Activated CD8-positive, alpha-beta T cell treated with anti-CD3 and anti-CD28 coated beads for 36 hours (primary cell): ENCODE measurements at regions not wholly inside any gene's neighbourhood (a gene's known extent, or its start where the extent isn't known, plus 50 kb on each side); places are given as distances from the start of the nearest gene placed in this dataset.

Source experiments
- ATAC-seq: fragments of 200-7000 bp; cut with Tn5 transposase; one replicate; pipeline ENCODE4 v1.10.0; 2021; ENCODE audit warnings: mild to moderate bottlenecking, moderate library complexity
- CTCF ChIA-PET: fragments of 350-600 bp; sonication (Branson Sonifier 250); formaldehyde crosslinking; loops from one replicate; lab custom pipeline; 2021; ENCODE audit warnings: antibody characterized with exemption; lab: Charles Lee
- POLR2A ChIA-PET: fragments of 350-600 bp; sonication (Branson Sonifier 250); formaldehyde crosslinking; loops from one replicate; lab custom pipeline; 2021; ENCODE audit warnings: antibody characterized with exemption; lab: Charles Lee
- DNase-seq: peaks from one replicate; pipeline ENCODE4 v3.0.0-alpha.2; 2020
- H3K27ac Mint-ChIP-seq: one replicate; pipeline ENCODE4 v1.8.0; 2021; ENCODE audit warnings: mild to moderate bottlenecking, mixed read lengths
- H3K27me3 Mint-ChIP-seq: one replicate; pipeline ENCODE4 v1.8.0; 2021; ENCODE audit warnings: mixed read lengths
- H3K36me3 Mint-ChIP-seq: one replicate; pipeline ENCODE4 v1.8.0; 2021; ENCODE audit warnings: low read depth, mixed read lengths
- H3K4me1 Mint-ChIP-seq: one replicate; pipeline ENCODE4 v1.8.0; 2021; ENCODE audit warnings: low read depth, mixed read lengths
- H3K4me3 Mint-ChIP-seq: one replicate; pipeline ENCODE4 v1.8.0; 2021; ENCODE audit warnings: mild to moderate bottlenecking, moderate library complexity, mixed read lengths
- H3K9me3 Mint-ChIP-seq: one replicate; pipeline ENCODE4 v1.8.0; 2021; ENCODE audit warnings: mixed read lengths
- CTCF ChIP-seq: fragments of 200-600 bp; IDR thresholded peaks from one replicate; pipeline ENCODE4 v1.8.0; 2022; ENCODE audit warnings: antibody characterized with exemption, mild to moderate bottlenecking
- intact Hi-C: fragments of 100-400 bp; cut with micrococcal nuclease; formaldehyde crosslinking; loops from one replicate; pipeline ENCODE4 v1.10.0; 2022

- intact Hi-C loops, result no loop called here
- ChIA-PET POLR2A (no interaction called here), CTCF (no interaction called here)
- H3K4me1 Mint-ChIP-seq, result peaks cover 3% of the 10 kb centered on the region
- H3K9me3 Mint-ChIP-seq, result no peaks in the 10 kb centered on the region
- no peak for TF ChIP-seq CTCF
- no peaks in the 10 kb centered on the region for H3K36me3 Mint-ChIP-seq
- H3K4me3 Mint-ChIP-seq, result no peak overlapping the region
- no peak overlapping the region for H3K27ac Mint-ChIP-seq
- no peak for ATAC-seq
- DNase-seq, result no peak
- peaks cover 6% of the 10 kb centered on the region for H3K27me3 Mint-ChIP-seq
Measured at GRCh38 chr16:66229651-66230050, 136.8 kb upstream of the CDH5 start.

- CTCF ChIA-PET, result no interaction called here
- intact Hi-C loops, result no loop called here
- Mint-ChIP-seq H3K27ac (no peak overlapping the region), H3K36me3 (no peaks in the 10 kb centered on the region), H3K9me3 (no peaks in the 10 kb centered on the region), H3K4me3 (no peak overlapping the region), H3K4me1 (peaks cover 3% of the 10 kb centered on the region), H3K27me3 (peaks cover 6% of the 10 kb centered on the region)
- TF ChIP-seq CTCF, result no peak
- POLR2A ChIA-PET, result no interaction called here
- DNase-seq (no peak), ATAC-seq (no peak)
Measured at GRCh38 chr16:66228792-66229191, 137.7 kb upstream of the CDH5 start.

GRCh38 chr16:66227766-66228530 lies 138.5 kb upstream of the CDH5 start:
- CTCF ChIA-PET, result no interaction called here
- no peak overlapping the region for H3K27ac Mint-ChIP-seq
- H3K36me3 Mint-ChIP-seq, result no peaks in the 10 kb centered on the region
- peaks cover 3% of the 10 kb centered on the region for H3K4me1 Mint-ChIP-seq
- POLR2A ChIA-PET, result no interaction called here
- TF ChIP-seq CTCF, result no peak
- no peaks in the 10 kb centered on the region for H3K9me3 Mint-ChIP-seq
- no peak overlapping the region for H3K4me3 Mint-ChIP-seq
- ATAC-seq (no peak), DNase-seq (no peak)
- intact Hi-C loops, result no loop called here
- H3K27me3 Mint-ChIP-seq, result peaks cover 5% of the 10 kb centered on the region

- DNase-seq (no peak), ATAC-seq (no peak)
- ChIA-PET POLR2A (interaction anchor here (0.6 kb wide), 1 partner anchor 9 kb away, joined by 3 read pairs; no protein-coding TSS in a partner anchor), CTCF (no interaction called here)
- TF ChIP-seq CTCF, result no peak
- H3K27ac Mint-ChIP-seq, result no peak overlapping the region
- no peak overlapping the region for H3K4me3 Mint-ChIP-seq
- H3K9me3 Mint-ChIP-seq, result no peaks in the 10 kb centered on the region
- no peaks in the 10 kb centered on the region for H3K36me3 Mint-ChIP-seq
- intact Hi-C loops, result no loop called here
- H3K4me1 Mint-ChIP-seq, result peaks cover 3% of the 10 kb centered on the region
- peaks cover 3% of the 10 kb centered on the region for H3K27me3 Mint-ChIP-seq
Measured at GRCh38 chr16:66226762-66227161, 139.7 kb upstream of the CDH5 start.

GRCh38 chr16:66225696-66226095 lies 140.8 kb upstream of the CDH5 start:
- intact Hi-C loops, result no loop called here
- POLR2A ChIA-PET, result no interaction called here
- no peak for TF ChIP-seq CTCF
- CTCF ChIA-PET, result no interaction called here
- no peaks in the 10 kb centered on the region for H3K36me3 Mint-ChIP-seq
- H3K9me3 Mint-ChIP-seq, result no peaks in the 10 kb centered on the region
- H3K27ac Mint-ChIP-seq, result no peak overlapping the region
- peaks cover 2% of the 10 kb centered on the region for H3K27me3 Mint-ChIP-seq
- ATAC-seq (no peak), DNase-seq (no peak)
- H3K4me3 Mint-ChIP-seq, result no peak overlapping the region
- peaks cover 5% of the 10 kb centered on the region for H3K4me1 Mint-ChIP-seq
